Osteoblast (primary cell): ENCODE measurements at regions not wholly inside any gene's neighbourhood (a gene's known extent, or its start where the extent isn't known, plus 50 kb on each side); places are given as distances from the start of the nearest gene placed in this dataset.

ENCODE experiments used
- DNase-seq: peaks from one replicate; pipeline ENCODE4 v3.0.0; 2011; ENCODE audit warnings: low spot score, mixed read lengths; ENCODE audit not compliant: insufficient read length; ENCODE audit errors: missing footprints
- H2AFZ ChIP-seq: 2 replicates; pipeline ENCODE4 v1.6.0; 2011; ENCODE audit warnings: mild to moderate bottlenecking, low read length
- H3K27ac ChIP-seq: 2 replicates; pipeline ENCODE4 v1.5.1; 2011; ENCODE audit warnings: mild to moderate bottlenecking, low read depth, low read length, moderate library complexity
- H3K27me3 ChIP-seq: 2 replicates; pipeline ENCODE4 v1.6.0; 2012; ENCODE audit warnings: mild to moderate bottlenecking, control low read depth, inconsistent platforms, low read length, moderate library complexity; ENCODE audit not compliant: insufficient read depth
- H3K36me3 ChIP-seq: 2 replicates; pipeline ENCODE4 v1.5.1; 2011; ENCODE audit warnings: mild to moderate bottlenecking, low read length, control low read depth, moderate library complexity; ENCODE audit not compliant: insufficient read depth
- H3K4me1 ChIP-seq: 2 replicates; pipeline ENCODE4 v1.5.1; 2011; ENCODE audit warnings: mild to moderate bottlenecking, low read length, control low read depth, moderate library complexity; ENCODE audit not compliant: insufficient read depth
- H3K4me2 ChIP-seq: 2 replicates; pipeline ENCODE4 v1.6.0; 2011; ENCODE audit warnings: mild to moderate bottlenecking, low read length; ENCODE audit not compliant: insufficient read depth
- H3K4me3 ChIP-seq: fragments of 200-600 bp; sonication (generic); 3 replicates; pipeline ENCODE4 v1.5.1; 2012; ENCODE audit warnings: mild to moderate bottlenecking, low read length, inconsistent platforms; ENCODE audit not compliant: insufficient read depth
- H3K79me2 ChIP-seq: 2 replicates; pipeline ENCODE4 v1.6.0; 2012; ENCODE audit warnings: mild to moderate bottlenecking, low read length, control low read depth, inconsistent platforms; ENCODE audit not compliant: insufficient read depth
- H3K9me3 ChIP-seq: 2 replicates; pipeline ENCODE4 v1.5.1; 2011; ENCODE audit warnings: low read depth, low read length, control low read depth
- H4K20me1 ChIP-seq: 2 replicates; pipeline ENCODE4 v1.6.0; 2012; ENCODE audit warnings: mild to moderate bottlenecking, low read length, control low read depth; ENCODE audit not compliant: insufficient read depth
- CTCF ChIP-seq: IDR thresholded peaks from 2 replicates; pipeline ENCODE4 v1.5.1; 2011; ENCODE audit warnings: mild to moderate bottlenecking, low read depth, low read length, moderate library complexity; ENCODE audit errors: extremely low read depth

- Histone ChIP-seq H3K27ac (no peak overlapping the region), H3K36me3 (no peaks in the 10 kb centered on the region), H4K20me1 (no peaks in the 10 kb centered on the region), H3K4me1 (no peaks in the 10 kb centered on the region), H2AFZ (no peak overlapping the region), H3K79me2 (no peaks in the 10 kb centered on the region), H3K4me3 (no peak overlapping the region), H3K27me3 (no peaks in the 10 kb centered on the region), H3K9me3 (no peaks in the 10 kb centered on the region), H3K4me2 (no peak overlapping the region)
- no peak for TF ChIP-seq CTCF
- no peak for DNase-seq
Observed at GRCh38 chr5:174542037-174542436, 182.3 kb upstream of the MSX2 start.

- H3K4me1 ChIP-seq = no peaks in the 10 kb centered on the region
- DNase-seq = no peak
Observed at GRCh38 chr5:174542471-174542870, 181.9 kb upstream of the MSX2 start.

GRCh38 chr5:174545926-174546325, 178.5 kb upstream of the MSX2 start:
- no peak for TF ChIP-seq CTCF
- H3K27ac ChIP-seq = no peak overlapping the region
- no peaks in the 10 kb centered on the region for H3K36me3 ChIP-seq
- no peaks in the 10 kb centered on the region for H3K4me1 ChIP-seq
- no peak for DNase-seq
- H3K9me3 ChIP-seq = no peaks in the 10 kb centered on the region
- no peak overlapping the region for H3K4me3 ChIP-seq
- H3K4me2 ChIP-seq = no peak overlapping the region
- H4K20me1 ChIP-seq = no peaks in the 10 kb centered on the region
- no peak overlapping the region for H2AFZ ChIP-seq
- no peaks in the 10 kb centered on the region for H3K27me3 ChIP-seq
- H3K79me2 ChIP-seq = no peaks in the 10 kb centered on the region

More at GRCh38 chr5:174542471-174542870, 181.9 kb upstream of the MSX2 start:
- Histone ChIP-seq H3K4me2 (no peak overlapping the region), H3K9me3 (no peaks in the 10 kb centered on the region), H3K27me3 (no peaks in the 10 kb centered on the region), H3K27ac (no peak overlapping the region), H3K79me2 (no peaks in the 10 kb centered on the region), H4K20me1 (no peaks in the 10 kb centered on the region), H3K36me3 (no peaks in the 10 kb centered on the region), H2AFZ (no peak overlapping the region), H3K4me3 (no peak overlapping the region)
- no peak for TF ChIP-seq CTCF

- Histone ChIP-seq H3K4me2 (no peak overlapping the region), H3K4me3 (no peak overlapping the region), H3K27ac (no peak overlapping the region), H3K79me2 (no peaks in the 10 kb centered on the region), H2AFZ (no peak overlapping the region), H3K36me3 (no peaks in the 10 kb centered on the region), H3K9me3 (no peaks in the 10 kb centered on the region), H4K20me1 (no peaks in the 10 kb centered on the region), H3K27me3 (no peaks in the 10 kb centered on the region), H3K4me1 (no peaks in the 10 kb centered on the region)
- DNase-seq = no peak
- no peak for TF ChIP-seq CTCF
Observed at GRCh38 chr5:174547814-174548213, 176.6 kb upstream of the MSX2 start.
